Endothelial cell of umbilical vein (primary cell): ENCODE measurements at regions not wholly inside any gene's neighbourhood (a gene's known extent, or its start where the extent isn't known, plus 50 kb on each side); places are given as distances from the start of the nearest gene placed in this dataset.
"Not testable (repeated sequence)": the region's sequence is repeated elsewhere in the genome, so short reads cannot be mapped to it uniquely, and the experiment has no call there.

ENCODE experiments used
- BruUV-seq: library from RNA; stranded (reverse); fragments of 400-500 nt; replicated peaks from 2 replicates; lab custom pipeline; 2021; lab: Mats Ljungman, UMichigan
- CTCF ChIA-PET: fragments of 300-600, 350-600 bp; sonication (Branson Sonifier 250); formaldehyde crosslinking; loops from one replicate; lab custom pipeline; 2021; ENCODE audit warnings: antibody characterized with exemption, inconsistent platforms; lab: Charles Lee
- POLR2A ChIA-PET: fragments of 300-600, 350-600 bp; sonication (Branson Sonifier 250); formaldehyde crosslinking; loops from one replicate; lab custom pipeline; 2021; ENCODE audit warnings: antibody characterized with exemption, inconsistent platforms; lab: Charles Lee
- DNase-seq: peaks from one replicate; pipeline ENCODE4 v3.0.0-alpha.2; 2011; ENCODE audit warnings: low read depth, low spot score
- FAIRE-seq: peaks from 2 replicates; lab custom pipeline; 2011; peaks lifted over from hg19 to GRCh38; lab: Jason Lieb, UNC
- H2AFZ ChIP-seq: 2 replicates; pipeline ENCODE4 v1.6.0; 2012; ENCODE audit warnings: low read depth, low read length, control low read depth, inconsistent platforms
- H3K27ac ChIP-seq: 2 replicates; pipeline ENCODE4 v1.5.1; 2011; ENCODE audit warnings: low read depth, mild to moderate bottlenecking, control low read depth, low read length, moderate library complexity; ENCODE audit not compliant: insufficient read depth
- H3K27me3 ChIP-seq, 2 experiments: 2 replicates each; pipeline versions ENCODE4 v1.6.0 to v1.6.1; 2011; ENCODE audit warnings: low read length in 2 of 2, mixed read lengths in 1 of 2; ENCODE audit not compliant: control insufficient read depth in 2 of 2, insufficient read depth in 2 of 2
- H3K36me3 ChIP-seq, 2 experiments: 2 replicates in 1 of 2; 3 replicates in 1 of 2; pipeline ENCODE4 v1.5.1; 2011; ENCODE audit warnings: low read length in 2 of 2, mild to moderate bottlenecking in 1 of 2, moderate library complexity in 1 of 2; ENCODE audit not compliant: control insufficient read depth in 2 of 2, insufficient read depth in 2 of 2; ENCODE audit errors: extremely low read depth in 1 of 2
- H3K4me1 ChIP-seq: 3 replicates; pipeline ENCODE4 v1.5.1; 2011; ENCODE audit warnings: mild to moderate bottlenecking, low read length; ENCODE audit not compliant: control insufficient read depth, insufficient read depth; ENCODE audit errors: extremely low read depth
- H3K4me2 ChIP-seq: 2 replicates; pipeline ENCODE4 v1.6.1; 2011; ENCODE audit warnings: low read length, control low read depth, mixed read lengths; ENCODE audit not compliant: insufficient read depth
- H3K4me3 ChIP-seq, 3 experiments: fragments of 200-600 bp in 1 of 3; sonication (generic), shearing (Covaris generic) in 1 of 3; replicated peaks in 1 of 3; 2 replicates each; pipeline ENCODE4 v1.5.1; 2011 to 2016; ENCODE audit warnings: control low read depth in 3 of 3, low read length in 3 of 3, mild to moderate bottlenecking in 2 of 3, inconsistent platforms in 1 of 3, low read depth in 1 of 3, moderate library complexity in 1 of 3; ENCODE audit not compliant: insufficient read depth in 1 of 3
- H3K79me2 ChIP-seq: 2 replicates; pipeline ENCODE4 v1.6.0; 2012; ENCODE audit warnings: low read length, inconsistent platforms; ENCODE audit not compliant: control insufficient read depth, insufficient read depth
- H3K9ac ChIP-seq: replicated peaks from 2 replicates; pipeline ENCODE3; 2011; ENCODE audit warnings: low read length, control low read depth; ENCODE audit not compliant: insufficient read depth; ENCODE audit errors: extremely low read depth
- H3K9me1 ChIP-seq: replicated peaks from 3 replicates; pipeline ENCODE4 v1.6.0; 2011; ENCODE audit warnings: mild to moderate bottlenecking, low read length; ENCODE audit not compliant: control insufficient read depth, insufficient read depth; ENCODE audit errors: extremely low read depth
- H3K9me3 ChIP-seq: replicated peaks from 2 replicates; pipeline ENCODE4 v1.5.1; 2012; ENCODE audit warnings: low read length, inconsistent platforms; ENCODE audit not compliant: control insufficient read depth, insufficient read depth
- H4K20me1 ChIP-seq: replicated peaks from 2 replicates; pipeline ENCODE3; 2011; ENCODE audit warnings: mild to moderate bottlenecking, low read length; ENCODE audit not compliant: control insufficient read depth, insufficient read depth; ENCODE audit errors: extremely low read depth
- CTCF ChIP-seq, 2 donors: IDR thresholded peaks; 1 replicate in 1 of 2; 2 replicates in 1 of 2; pipeline ENCODE4 v1.5.1; 2011; ENCODE audit warnings: low read length in 2 of 2, mild to moderate bottlenecking in 2 of 2, moderate library complexity in 2 of 2, control low read depth in 1 of 2, inconsistent platforms in 1 of 2, low read depth in 1 of 2; ENCODE audit not compliant: insufficient read depth in 1 of 2; ENCODE audit errors: extremely low read depth in 1 of 2
- FOS ChIP-seq: IDR thresholded peaks from 2 replicates; pipeline ENCODE4 v1.6.1; 2011; ENCODE audit warnings: mild to moderate bottlenecking, low read length, moderate library complexity, borderline replicate concordance; ENCODE audit not compliant: insufficient read depth
- dilution Hi-C: fragments of 300-500 bp; cut with MboI; formaldehyde crosslinking; loops from one replicate; pipeline ENCODE4 v1.15.0; 2019; ENCODE audit warnings: low sequenced_read_pairs; ENCODE audit not compliant: extremely low pct_ligation_motif_present
- intact Hi-C: fragments of 100-400 bp; cut with micrococcal nuclease; formaldehyde crosslinking; loops from one replicate; pipeline ENCODE4 v1.10.0; 2022

DNA sequence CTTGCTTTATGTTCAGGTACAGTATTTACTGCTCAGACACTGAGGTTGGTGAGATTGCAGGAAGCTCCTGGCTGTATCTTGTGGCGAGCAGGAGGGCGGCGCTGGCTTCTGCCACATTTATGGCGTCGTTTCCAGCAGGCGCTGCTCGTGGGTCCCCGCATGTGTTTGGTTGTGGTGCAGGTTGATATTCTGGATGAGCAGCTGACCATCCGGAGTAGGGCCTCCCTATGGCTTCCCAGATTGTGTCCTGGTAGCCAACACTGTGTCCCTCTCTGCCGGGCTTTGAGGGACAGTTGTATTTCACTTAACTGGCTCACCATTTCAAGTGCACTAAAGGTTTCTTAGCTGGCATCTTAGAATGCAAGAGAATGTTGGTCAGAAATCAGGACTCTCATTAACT, 386.5 kb upstream of the TPM1 start:
- no peaks in the 10 kb centered on the region for H4K20me1 ChIP-seq
- H3K4me1 ChIP-seq = no peaks in the 10 kb centered on the region
- H3K79me2 ChIP-seq = no peaks in the 10 kb centered on the region
- H3K9me1 ChIP-seq = no peaks in the 10 kb centered on the region
- no peak overlapping the region for H3K27ac ChIP-seq
- dilution Hi-C loops (no loop called here), intact Hi-C loops (no loop called here)
- no peak for FAIRE-seq
- no peak overlapping the region for H3K9ac ChIP-seq
- no peak for DNase-seq
- no peak overlapping the region for H2AFZ ChIP-seq
- no peak overlapping the region for H3K4me2 ChIP-seq
- no peaks in the 10 kb centered on the region for H3K9me3 ChIP-seq
- ChIA-PET CTCF (interaction anchor here (1.2 kb wide), 1 partner anchor 86 kb away, joined by 4 read pairs; no protein-coding TSS in a partner anchor), POLR2A (no interaction called here)
- peaks cover 0 to 3% of the 10 kb centered on the region in 2 experiments for H3K27me3 ChIP-seq
- no peaks in the 10 kb centered on the region for H3K36me3 ChIP-seq
- no peak overlapping the region for H3K4me3 ChIP-seq
- BruUV-seq = no TSS peak
- no peak for TF ChIP-seq CTCF (IDR thresholded peaks at IDR 0.05; ENCODE audit: extremely low read depth in 1 of 2, insufficient read depth in 1 of 2, low read depth in 1 of 2, low read length in 2 of 2)
- TF ChIP-seq FOS = no peak

GRCh38 chr15:62657501-62657900, 385.0 kb upstream of the TPM1 start:
- FAIRE-seq, H3K36me3 ChIP-seq, BruUV-seq, H3K79me2 ChIP-seq, H3K27me3 ChIP-seq, DNase-seq, H3K4me1 ChIP-seq, H4K20me1 ChIP-seq, H3K4me3 ChIP-seq, H3K9ac ChIP-seq, CTCF ChIA-PET, H3K9me3 ChIP-seq, H3K27ac ChIP-seq, H3K4me2 ChIP-seq, H2AFZ ChIP-seq, H3K9me1 ChIP-seq, dilution Hi-C loops, POLR2A ChIA-PET, intact Hi-C loops: not testable (repeated sequence)
